Activated T-cell treated with anti-CD3 and anti-CD28 coated beads, Interleukin-2, amount 50 U/mL, for 4 hours (primary cell): ENCODE measurements at regions not wholly inside any gene's neighbourhood (a gene's known extent, or its start where the extent isn't known, plus 50 kb on each side); places are given as distances from the start of the nearest gene placed in this dataset.
A peak's percentile ranks its signal among the peaks of the same experiment; 100 is the strongest.

Source experiments
- ATAC-seq, 2 donors: fragments of 200-7000 bp; cut with Tn5 transposase; one replicate each; pipeline ENCODE4 v1.10.0; 2021
- DNase-seq: peaks from one replicate; pipeline ENCODE4 v3.0.0-alpha.2; 2020
- H3K27me3 Mint-ChIP-seq: one replicate; pipeline ENCODE4 v1.8.0; 2021; ENCODE audit warnings: low read depth, mixed read lengths
- H3K36me3 Mint-ChIP-seq: one replicate; pipeline ENCODE4 v1.8.0; 2022; ENCODE audit warnings: mixed read lengths; ENCODE audit not compliant: insufficient read depth
- H3K4me1 Mint-ChIP-seq: one replicate; pipeline ENCODE4 v1.8.0; 2021; ENCODE audit warnings: low read depth, mixed read lengths
- H3K4me3 Mint-ChIP-seq: one replicate; pipeline ENCODE4 v1.8.0; 2021; ENCODE audit warnings: mild to moderate bottlenecking, moderate library complexity, mixed read lengths
- H3K9me3 Mint-ChIP-seq: one replicate; pipeline ENCODE4 v1.8.0; 2021; ENCODE audit warnings: mixed read lengths

DNA sequence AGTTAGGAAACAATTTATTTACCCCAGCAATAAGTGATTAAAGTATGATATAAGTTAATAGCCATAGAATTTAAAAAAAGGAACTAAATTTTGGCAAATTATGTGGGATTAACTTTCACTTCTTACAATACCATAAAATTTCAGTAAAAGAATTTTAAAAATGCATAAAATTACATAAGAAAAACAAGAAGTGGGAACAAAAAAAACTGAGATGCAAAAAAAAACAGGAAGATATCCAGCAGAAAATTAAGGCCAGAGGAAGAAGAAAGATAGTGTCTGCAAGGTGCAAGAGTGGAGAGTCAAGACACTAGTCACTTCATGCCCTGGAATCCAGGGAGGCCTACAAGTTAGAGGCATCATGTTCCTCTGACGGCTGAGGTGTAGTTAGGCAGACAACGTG, 184.2 kb downstream of the GASK1B start:
- Mint-ChIP-seq H3K4me1 (no peaks in the 10 kb centered on the region), H3K27me3 (no peaks in the 10 kb centered on the region), H3K36me3 (no peaks in the 10 kb centered on the region), H3K4me3 (no peak overlapping the region), H3K9me3 (no peaks in the 10 kb centered on the region)
- DNase-seq = no peak
- ATAC-seq = no peak

- Mint-ChIP-seq H3K9me3 (no peaks in the 10 kb centered on the region), H3K4me1 (no peaks in the 10 kb centered on the region), H3K27me3 (no peaks in the 10 kb centered on the region), H3K4me3 (no peak overlapping the region), H3K36me3 (no peaks in the 10 kb centered on the region)
- ATAC-seq (no peak), DNase-seq (no peak)
Measured at GRCh38 chr4:157984285-157984911, 188.4 kb downstream of the GASK1B start.

DNA sequence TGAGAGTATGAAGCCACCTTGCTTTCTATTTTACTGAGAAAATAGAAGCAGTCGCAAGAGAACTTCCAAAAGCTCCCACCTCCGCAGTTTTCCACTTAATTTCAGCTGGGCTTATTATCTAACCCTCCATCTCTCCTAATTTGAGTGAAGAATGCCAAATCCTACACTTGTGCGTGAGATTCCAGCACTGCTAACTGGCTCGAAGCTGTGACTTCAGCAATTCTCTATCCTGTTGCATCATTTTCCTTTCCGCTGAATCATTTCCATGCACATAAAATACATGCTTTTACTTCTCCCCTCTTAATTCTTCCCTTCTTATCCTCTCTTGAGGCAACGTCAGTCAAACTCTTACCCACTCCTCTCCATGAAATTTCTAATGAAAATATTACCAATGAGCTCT, 189.5 kb downstream of the GASK1B start:
- H3K4me1 Mint-ChIP-seq = peaks cover 2% of the 10 kb centered on the region
- H3K4me3 Mint-ChIP-seq = no peak overlapping the region
- no peaks in the 10 kb centered on the region for H3K9me3 Mint-ChIP-seq
- DNase-seq (no peak), ATAC-seq (no peak)
- no peaks in the 10 kb centered on the region for H3K36me3 Mint-ChIP-seq
- peaks cover 3% of the 10 kb centered on the region for H3K27me3 Mint-ChIP-seq

DNA sequence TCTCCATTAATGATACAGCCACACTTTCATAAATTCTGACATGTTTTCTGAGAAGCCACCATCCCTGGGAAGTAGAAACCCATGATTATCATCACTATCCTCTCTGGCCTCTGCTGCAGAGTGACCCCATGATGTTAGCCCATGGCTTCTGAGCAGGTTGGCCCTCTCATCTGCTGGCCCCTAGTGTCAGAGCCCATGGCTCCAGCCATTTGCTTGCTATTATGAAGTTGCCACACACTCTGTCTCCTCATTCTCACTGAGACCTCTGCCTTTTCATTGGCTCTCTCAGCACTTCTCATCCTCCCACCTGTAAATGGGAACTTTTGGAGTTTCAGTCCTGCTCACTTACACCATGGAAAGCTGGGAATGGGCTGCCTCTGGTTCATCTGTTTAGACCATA, 192.7 kb downstream of the GASK1B start:
- Mint-ChIP-seq H3K9me3 (no peaks in the 10 kb centered on the region), H3K27me3 (peaks cover 3% of the 10 kb centered on the region), H3K36me3 (no peaks in the 10 kb centered on the region), H3K4me1 (peaks cover 2% of the 10 kb centered on the region), H3K4me3 (no peak overlapping the region)
- no peak for DNase-seq
- ATAC-seq = no peak

- DNase-seq (peak; percentile 10), ATAC-seq (peak in 1 of 2 donors; percentile 43)
- no peak overlapping the region for H3K4me3 Mint-ChIP-seq
- H3K9me3 Mint-ChIP-seq = no peaks in the 10 kb centered on the region
- peaks cover 3% of the 10 kb centered on the region for H3K27me3 Mint-ChIP-seq
- H3K4me1 Mint-ChIP-seq = peaks cover 2% of the 10 kb centered on the region
- H3K36me3 Mint-ChIP-seq = no peaks in the 10 kb centered on the region
Measured at GRCh38 chr4:157978680-157979361, 194.0 kb downstream of the GASK1B start.

DNA sequence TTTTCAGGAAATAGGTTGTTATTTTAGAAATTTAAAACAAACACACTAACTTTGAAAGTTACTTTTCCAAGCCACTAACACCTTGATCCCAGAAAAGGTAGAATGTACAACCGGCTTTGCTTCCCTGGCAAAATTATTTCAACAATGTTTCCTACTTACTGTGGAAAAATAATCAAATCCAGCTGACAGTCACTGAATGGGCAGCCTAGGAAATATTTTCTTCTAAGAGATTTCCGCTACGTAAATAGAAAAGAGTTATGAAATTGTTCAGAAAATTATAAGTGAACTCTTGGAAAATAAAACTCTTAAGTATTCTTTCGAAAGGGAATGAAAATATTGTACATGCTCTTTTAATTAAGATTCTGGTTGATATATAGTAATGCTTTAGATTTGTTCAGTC, 195.7 kb downstream of the GASK1B start:
- Mint-ChIP-seq H3K36me3 (no peaks in the 10 kb centered on the region), H3K4me1 (peaks cover 2% of the 10 kb centered on the region), H3K4me3 (no peak overlapping the region), H3K27me3 (peaks cover 3% of the 10 kb centered on the region), H3K9me3 (no peaks in the 10 kb centered on the region)
- ATAC-seq (no peak), DNase-seq (no peak)

GRCh38 chr4:157973297-157973696, 199.5 kb downstream of the GASK1B start:
- no peak for ATAC-seq
- no peak overlapping the region for H3K4me3 Mint-ChIP-seq
- no peaks in the 10 kb centered on the region for H3K9me3 Mint-ChIP-seq
- H3K4me1 Mint-ChIP-seq = no peaks in the 10 kb centered on the region
- no peak for DNase-seq
- H3K27me3 Mint-ChIP-seq = no peaks in the 10 kb centered on the region
- no peaks in the 10 kb centered on the region for H3K36me3 Mint-ChIP-seq

GRCh38 chr4:157964463-157964862, 208.4 kb downstream of the GASK1B start:
- no peak for ATAC-seq
- H3K4me3 Mint-ChIP-seq = no peak overlapping the region
- H3K27me3 Mint-ChIP-seq = no peaks in the 10 kb centered on the region
- H3K36me3 Mint-ChIP-seq = no peaks in the 10 kb centered on the region
- H3K9me3 Mint-ChIP-seq = no peaks in the 10 kb centered on the region
- no peak for DNase-seq
- H3K4me1 Mint-ChIP-seq = no peaks in the 10 kb centered on the region

DNA sequence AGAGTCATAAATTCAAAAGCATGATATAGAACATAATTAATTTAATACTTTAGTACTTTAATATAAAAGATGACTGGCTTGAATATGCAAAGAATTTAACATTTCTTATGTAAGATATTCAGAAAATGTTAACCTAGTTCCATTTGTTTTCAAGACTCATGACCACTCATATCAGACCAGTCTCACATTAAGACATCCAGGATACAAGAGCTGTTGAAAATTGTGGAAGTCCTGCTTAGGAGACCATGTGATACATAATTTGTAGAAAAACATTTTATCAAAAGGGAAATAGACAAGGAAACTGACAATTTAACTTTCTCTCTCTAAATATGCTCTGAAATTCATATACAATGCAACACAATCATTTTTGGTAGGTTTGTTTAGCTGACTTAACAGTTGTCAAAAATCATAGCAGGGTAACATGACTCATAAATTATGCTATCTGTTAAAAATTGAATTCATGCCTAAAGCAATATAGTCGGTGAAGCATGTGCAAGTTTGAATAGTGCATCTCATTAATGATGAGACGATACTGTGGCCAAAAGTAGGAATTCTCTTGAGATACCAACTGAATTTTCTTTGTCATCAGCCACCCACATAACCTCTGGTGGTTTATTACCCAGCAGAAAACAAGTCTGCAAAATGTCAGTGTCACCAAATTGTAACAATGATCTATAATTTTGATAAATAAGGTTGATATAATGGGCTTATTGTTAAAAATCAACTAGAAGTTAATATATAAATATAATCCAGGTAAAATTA, 211.4 kb downstream of the GASK1B start:
- ATAC-seq (no peak), DNase-seq (no peak)
- Mint-ChIP-seq H3K4me1 (no peaks in the 10 kb centered on the region), H3K4me3 (no peak overlapping the region), H3K9me3 (no peaks in the 10 kb centered on the region), H3K36me3 (no peaks in the 10 kb centered on the region), H3K27me3 (no peaks in the 10 kb centered on the region)

DNA sequence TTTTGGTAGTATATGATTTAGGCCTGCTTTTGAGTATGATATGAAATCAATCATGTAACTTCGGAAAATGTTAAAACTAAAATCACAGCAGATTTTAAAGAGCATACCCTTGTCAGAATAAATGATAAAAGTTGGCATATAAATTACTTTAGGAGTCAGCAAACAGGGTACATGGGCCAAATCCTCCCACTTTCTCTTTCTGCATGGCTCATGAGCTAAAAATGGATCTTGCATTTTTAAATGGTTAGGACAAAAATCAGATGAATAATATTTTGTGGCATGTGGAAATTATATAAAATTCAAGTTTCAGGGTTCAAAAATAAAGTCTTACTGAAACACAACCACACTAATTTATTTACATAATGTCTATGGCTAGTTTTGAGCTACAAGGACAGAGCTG, 214.9 kb downstream of the GASK1B start:
- Mint-ChIP-seq H3K4me1 (no peaks in the 10 kb centered on the region), H3K9me3 (no peaks in the 10 kb centered on the region), H3K27me3 (no peaks in the 10 kb centered on the region), H3K36me3 (no peaks in the 10 kb centered on the region), H3K4me3 (no peak overlapping the region)
- ATAC-seq (no peak), DNase-seq (no peak)

DNA sequence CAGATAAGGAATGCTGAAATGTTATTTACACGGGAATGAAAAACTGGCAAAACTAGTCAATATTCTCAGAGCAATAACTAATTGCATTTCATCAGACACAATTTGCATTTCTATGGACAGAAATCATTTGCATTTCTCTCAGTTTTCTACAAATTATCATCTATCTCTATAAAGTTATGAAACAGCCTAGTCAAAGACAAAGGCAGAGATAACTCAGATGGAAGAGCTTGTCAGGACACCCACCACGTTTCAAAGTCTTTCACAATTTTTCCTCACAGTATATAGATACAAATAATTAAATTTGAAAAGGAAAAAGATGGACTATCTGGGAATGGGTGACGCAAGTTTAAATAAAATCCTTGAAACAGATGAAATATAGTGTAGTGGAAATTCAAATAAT, 230.8 kb downstream of the GASK1B start:
- ATAC-seq (no peak), DNase-seq (no peak)
- Mint-ChIP-seq H3K36me3 (no peaks in the 10 kb centered on the region), H3K4me3 (no peak overlapping the region), H3K4me1 (no peaks in the 10 kb centered on the region), H3K9me3 (no peaks in the 10 kb centered on the region), H3K27me3 (no peaks in the 10 kb centered on the region)

- ATAC-seq (no peak), DNase-seq (no peak)
- no peaks in the 10 kb centered on the region for H3K27me3 Mint-ChIP-seq
- H3K36me3 Mint-ChIP-seq = no peaks in the 10 kb centered on the region
- no peaks in the 10 kb centered on the region for H3K4me1 Mint-ChIP-seq
- no peak overlapping the region for H3K4me3 Mint-ChIP-seq
- H3K9me3 Mint-ChIP-seq = no peaks in the 10 kb centered on the region
Measured at GRCh38 chr4:157934151-157934550, 238.7 kb downstream of the GASK1B start.

GRCh38 chr4:157932936-157933335, 239.9 kb downstream of the GASK1B start:
- Mint-ChIP-seq H3K4me3 (no peak overlapping the region), H3K9me3 (no peaks in the 10 kb centered on the region), H3K4me1 (no peaks in the 10 kb centered on the region), H3K36me3 (no peaks in the 10 kb centered on the region), H3K27me3 (no peaks in the 10 kb centered on the region)
- no peak for ATAC-seq
- DNase-seq = no peak

- Mint-ChIP-seq H3K36me3 (no peaks in the 10 kb centered on the region), H3K27me3 (no peaks in the 10 kb centered on the region), H3K4me1 (no peaks in the 10 kb centered on the region), H3K4me3 (no peak overlapping the region), H3K9me3 (no peaks in the 10 kb centered on the region)
- ATAC-seq = no peak
- DNase-seq = no peak
Measured at GRCh38 chr4:157929486-157929885, 243.3 kb downstream of the GASK1B start.
